ENCODE measurements at regions not wholly inside any gene's neighbourhood (a gene's known extent, or its start where the extent isn't known, plus 50 kb on each side); places are given as distances from the start of the nearest gene placed in this dataset.

DNA sequence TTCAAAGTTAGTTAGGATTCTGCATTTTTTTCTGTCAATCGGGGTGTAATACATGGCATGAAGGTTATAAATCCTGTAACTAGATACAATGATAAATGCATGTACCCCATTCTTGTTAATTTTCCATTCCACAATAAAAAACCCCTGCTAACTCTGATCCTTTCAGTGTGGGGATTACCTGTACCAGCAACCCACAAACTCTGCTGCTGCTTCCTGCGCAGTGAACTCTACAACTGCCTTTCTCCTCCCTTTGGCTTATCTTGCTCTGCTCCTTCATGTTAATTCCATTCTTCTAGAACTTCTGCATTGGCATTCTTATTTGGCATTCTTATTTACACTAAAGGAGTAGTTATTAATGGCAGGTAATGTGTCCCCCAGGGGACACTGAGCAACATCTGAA is 273.1 kb downstream of the KLF12 start:
- FAIRE-seq, result no peak
- no peak for DNase-seq (ENCODE audit: insufficient read length, low spot score)
- no peak for TF ChIP-seq CTCF (IDR thresholded peaks at IDR 0.05; ENCODE audit: insufficient read depth, missing control alignments)

GRCh38 chr13:73860501-73860900 is 273.7 kb downstream of the KLF12 start:
- no peak for FAIRE-seq

GRCh38 chr13:73859841-73860240 is 274.4 kb downstream of the KLF12 start:
- FAIRE-seq, result no peak

More at GRCh38 chr13:73860501-73860900, 273.7 kb downstream of the KLF12 start:
- TF ChIP-seq CTCF (IDR thresholded peaks at IDR 0.05; ENCODE audit: insufficient read depth, missing control alignments), result no peak
- DNase-seq (ENCODE audit: insufficient read length, low spot score), result no peak

DNA sequence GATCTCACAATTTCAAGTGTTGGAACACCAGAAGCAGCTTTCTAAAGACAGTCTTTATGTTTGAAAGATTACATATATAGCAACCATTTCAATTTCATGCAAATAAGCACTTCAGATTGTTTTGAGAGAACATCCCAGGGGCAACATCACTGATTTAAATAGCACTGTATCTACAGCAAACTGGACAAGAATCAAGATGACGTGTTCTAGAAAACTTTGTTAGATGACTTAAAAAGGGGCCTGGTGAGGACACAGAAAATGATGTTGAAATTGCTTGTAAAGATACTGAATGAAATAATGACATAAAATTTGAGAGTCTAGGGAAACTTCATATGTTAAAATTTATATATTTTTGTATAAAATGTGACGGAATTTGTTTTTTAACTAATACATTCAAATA is 277.1 kb downstream of the KLF12 start:
- no peak for DNase-seq (ENCODE audit: insufficient read length, low spot score)
- no peak for TF ChIP-seq CTCF (IDR thresholded peaks at IDR 0.05; ENCODE audit: insufficient read depth, missing control alignments)
- FAIRE-seq, result no peak

More at GRCh38 chr13:73859841-73860240, 274.4 kb downstream of the KLF12 start:
- DNase-seq (ENCODE audit: insufficient read length, low spot score), result no peak
- TF ChIP-seq CTCF (IDR thresholded peaks at IDR 0.05; ENCODE audit: insufficient read depth, missing control alignments), result no peak

GRCh38 chr13:73851104-73851503 is 283.1 kb downstream of the KLF12 start:
- FAIRE-seq (no peak), DNase-seq (ENCODE audit: insufficient read length, low spot score) (no peak)
- TF ChIP-seq CTCF (IDR thresholded peaks at IDR 0.05; ENCODE audit: insufficient read depth, missing control alignments), result no peak

DNA sequence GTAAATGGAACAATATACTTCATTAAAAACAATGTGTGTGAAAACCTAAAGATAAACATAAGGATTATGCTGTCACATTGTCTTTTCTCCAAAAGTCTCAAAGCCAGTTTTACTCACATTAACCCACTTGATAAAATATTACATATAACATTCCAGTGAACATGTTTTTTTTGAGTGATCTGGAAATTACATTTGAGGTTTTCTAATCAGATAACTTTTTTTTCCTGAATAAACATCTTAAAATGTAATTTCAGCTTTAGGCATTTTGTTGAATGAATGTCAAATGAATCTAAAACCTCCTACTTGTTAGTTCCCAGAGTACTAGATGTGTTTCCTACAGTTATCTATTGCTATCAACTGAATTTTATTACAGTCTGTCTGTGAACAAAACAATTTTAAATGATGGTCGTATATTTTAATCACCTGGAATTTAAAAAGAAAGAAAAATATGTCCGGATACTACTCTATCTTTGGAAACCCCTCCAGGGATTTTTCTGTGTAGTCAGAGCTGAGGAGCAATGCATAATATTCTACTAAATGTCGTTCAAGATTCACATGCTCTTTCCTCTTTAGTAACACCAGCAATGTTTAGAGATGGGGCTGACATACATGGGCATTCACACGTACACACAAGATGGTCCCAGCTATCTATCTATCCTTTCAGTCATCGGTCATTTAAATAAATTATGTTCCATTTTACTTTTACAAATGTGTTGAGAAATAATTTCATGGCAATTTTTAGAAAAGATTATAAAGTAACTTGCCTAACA is 283.9 kb downstream of the KLF12 start:
- no peak for TF ChIP-seq CTCF (IDR thresholded peaks at IDR 0.05; ENCODE audit: insufficient read depth, missing control alignments)
- no peak for DNase-seq (ENCODE audit: insufficient read length, low spot score)
- FAIRE-seq, result no peak

- no peak for DNase-seq (ENCODE audit: insufficient read length, low spot score)
- FAIRE-seq, result no peak
- peak; percentile 1 for TF ChIP-seq CTCF (IDR thresholded peaks at IDR 0.05; ENCODE audit: insufficient read depth, missing control alignments)
These were observed 284.9 kb downstream of the KLF12 start for GRCh38 chr13:73849292-73849691.

Data from D721Med (cell line).